NCI-H748 (cell line): ENCODE measurements at regions not wholly inside any gene's neighbourhood (a gene's known extent, or its start where the extent isn't known, plus 50 kb on each side); places are given as distances from the start of the nearest gene placed in this dataset.
A peak's percentile ranks its signal among the peaks of the same experiment; 100 is the strongest.

Source experiments
- DNase-seq: peaks from one replicate; lab custom pipeline; 2025; ENCODE audit not compliant: unreplicated experiment; lab: John Stamatoyannopoulos, UW

DNA sequence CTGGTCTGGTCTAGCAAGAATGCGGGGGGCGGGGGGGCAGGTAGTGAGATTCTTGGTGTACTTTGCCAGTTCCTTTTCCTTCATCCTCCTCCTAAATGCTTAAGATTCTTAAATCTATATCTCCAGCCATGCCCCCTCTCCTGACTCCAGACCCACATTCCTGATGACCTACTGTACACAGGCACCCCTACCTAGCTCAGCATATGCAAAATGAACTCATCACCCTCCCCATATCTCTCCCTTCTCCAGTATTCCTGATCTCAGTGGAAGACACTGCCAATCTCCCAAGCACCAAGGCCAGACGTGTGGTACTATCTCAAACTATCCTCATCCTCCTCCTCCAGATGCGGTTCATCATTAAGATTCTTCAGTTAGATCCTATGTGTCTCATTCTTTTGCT lies 215.8 kb downstream of the SPTSSA start:
- no peak for DNase-seq

DNA sequence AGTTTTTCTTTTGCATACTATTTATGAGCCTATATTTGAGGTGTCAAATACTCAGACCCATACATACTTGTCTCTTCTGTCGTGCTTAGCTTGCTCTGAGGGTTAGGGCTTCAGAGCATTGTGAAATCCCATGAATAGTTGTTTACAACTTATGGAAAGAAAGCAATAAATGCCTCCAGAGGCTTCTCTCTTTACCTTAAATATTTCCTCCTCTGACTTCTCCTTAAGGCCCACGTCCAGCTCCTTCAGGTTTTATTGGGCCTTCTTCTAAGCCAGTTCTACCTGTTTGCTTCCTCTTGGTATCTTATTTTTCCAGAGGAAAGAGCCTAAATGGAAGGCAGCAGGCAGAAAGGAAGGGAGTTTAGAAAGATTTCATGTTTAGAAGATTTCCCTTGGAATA lies 218.6 kb downstream of the SPTSSA start:
- DNase-seq = no peak

DNA sequence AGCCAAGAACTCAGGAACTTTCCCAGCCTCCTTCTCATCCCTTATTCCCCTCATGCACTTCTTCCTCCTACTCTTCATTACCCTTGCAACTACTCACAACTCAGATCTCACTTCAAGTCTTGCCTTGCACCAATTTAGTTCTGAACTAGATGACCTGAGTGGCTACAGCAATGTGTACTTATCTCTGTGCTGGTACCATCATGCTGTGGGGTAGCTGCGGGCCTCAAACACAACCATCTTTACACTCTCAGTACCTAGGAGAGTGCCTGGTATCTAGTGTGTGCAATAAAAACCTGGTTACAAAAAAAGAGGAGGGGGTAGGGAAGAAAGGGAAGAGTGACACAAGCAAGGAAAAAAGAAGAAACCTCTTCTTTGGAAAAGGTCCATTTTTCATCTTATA lies 219.0 kb downstream of the SPTSSA start:
- no peak for DNase-seq

DNA sequence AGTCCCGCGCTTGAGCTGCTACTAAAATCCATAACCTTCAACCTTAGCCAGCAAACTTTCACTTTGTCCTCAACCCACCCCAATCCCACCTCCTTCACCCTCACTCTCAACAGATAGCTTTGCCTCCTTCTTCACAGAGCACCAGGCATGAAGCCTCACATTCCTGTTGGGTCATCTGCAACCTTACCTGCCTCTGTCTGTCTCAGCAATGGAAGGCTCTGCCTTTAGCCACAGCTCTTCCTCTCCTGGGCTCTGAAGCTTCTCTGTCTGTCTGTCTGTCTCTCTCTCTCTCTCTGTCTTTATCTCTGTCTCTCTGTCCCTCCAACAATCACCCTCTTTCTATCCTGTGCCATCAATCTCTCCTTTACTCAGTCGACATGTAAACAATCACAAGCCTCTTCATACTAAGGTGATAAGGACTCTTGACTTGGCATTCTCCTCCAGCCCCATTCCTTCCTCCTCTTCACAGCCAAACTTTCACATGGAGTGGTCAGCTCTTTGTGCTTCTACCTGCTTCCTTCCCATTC lies 220.8 kb downstream of the SPTSSA start:
- DNase-seq = no peak

DNA sequence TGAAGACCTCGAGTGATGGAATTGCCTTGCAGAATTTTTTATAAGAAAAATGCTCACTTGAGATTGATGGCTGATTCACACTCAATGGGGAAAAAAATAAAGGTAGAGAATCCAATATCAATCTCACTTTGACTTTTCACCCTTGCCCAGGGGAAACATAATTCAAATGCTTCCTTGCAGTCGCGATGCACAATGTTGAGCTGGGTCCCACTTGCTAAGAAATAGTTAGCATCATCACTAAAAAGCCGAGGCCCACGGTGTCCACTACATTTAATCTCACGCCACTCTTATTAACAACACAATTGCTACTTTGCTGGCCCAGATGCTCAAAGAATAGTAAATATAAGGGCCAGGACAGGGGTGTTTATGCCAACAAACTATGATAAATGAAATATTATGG lies 223.4 kb downstream of the SPTSSA start:
- DNase-seq = no peak

DNA sequence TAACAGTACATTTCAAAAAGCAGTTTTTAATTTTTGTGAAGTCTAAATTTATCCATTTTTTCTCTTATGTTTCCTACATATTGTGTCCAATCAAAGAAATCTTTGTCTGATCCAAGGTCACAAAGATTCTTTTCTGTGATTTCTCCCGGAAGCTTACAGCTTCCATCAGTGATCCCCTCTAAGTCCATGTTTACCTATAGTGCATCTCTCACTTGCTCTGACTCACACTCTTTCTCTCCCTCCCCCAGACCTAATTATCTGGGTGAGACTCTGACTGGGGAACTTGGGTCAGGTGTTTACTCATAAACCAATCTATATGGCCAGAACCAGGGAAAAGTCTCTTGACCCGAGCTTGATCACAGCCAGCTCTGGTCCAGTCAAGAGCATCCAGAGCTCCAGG lies 224.4 kb downstream of the SPTSSA start:
- DNase-seq = no peak

DNA sequence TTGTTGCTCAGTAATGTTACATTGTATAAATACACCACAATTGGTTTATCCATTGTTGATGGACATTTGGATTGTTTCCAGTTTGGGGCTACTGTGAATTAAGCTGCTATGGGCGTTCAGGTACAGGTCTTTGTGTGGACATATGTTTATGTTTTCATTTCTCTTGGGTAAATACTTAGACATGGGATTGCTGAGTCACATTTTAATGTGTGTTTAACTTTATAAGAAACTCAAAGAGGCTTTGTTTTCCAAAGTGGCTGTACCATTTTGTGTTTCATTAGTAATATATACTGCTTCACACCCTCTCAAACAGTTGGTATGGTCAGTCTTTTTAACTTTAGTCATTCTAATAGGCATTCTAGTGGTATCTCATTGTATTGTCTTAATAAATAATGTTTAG lies 225.0 kb downstream of the SPTSSA start:
- peak; percentile 80 for DNase-seq

DNA sequence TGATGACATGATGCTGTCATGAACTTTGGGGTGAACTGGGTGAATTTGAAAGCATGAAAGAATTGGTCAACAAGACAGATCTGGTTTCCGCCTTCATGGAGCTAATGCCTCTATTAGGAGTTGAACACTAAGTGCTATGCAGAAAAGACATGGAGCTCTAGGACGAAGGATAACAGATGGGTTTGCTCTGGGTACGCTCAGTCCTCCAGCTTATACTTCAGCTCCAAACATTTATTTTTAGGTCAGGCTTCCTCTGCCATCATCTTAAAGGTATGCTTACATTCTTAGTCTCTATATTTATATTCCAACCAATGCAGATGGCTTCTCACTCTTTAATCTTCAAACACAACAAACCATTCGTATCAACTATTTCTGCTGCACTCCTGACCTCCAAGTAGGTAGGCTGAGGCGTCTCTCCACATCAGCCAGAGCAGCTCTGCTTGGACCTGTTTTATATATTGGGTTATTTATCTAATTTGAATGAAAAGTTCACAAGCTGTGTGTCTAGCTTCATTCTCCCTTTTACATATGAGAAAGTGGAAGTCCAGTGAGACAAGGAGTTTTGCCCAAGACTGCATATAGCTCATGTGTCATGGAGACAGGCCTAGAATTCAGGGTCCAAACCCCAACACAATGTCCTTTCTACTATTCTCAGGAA lies 226.3 kb downstream of the SPTSSA start:
- DNase-seq = no peak

DNA sequence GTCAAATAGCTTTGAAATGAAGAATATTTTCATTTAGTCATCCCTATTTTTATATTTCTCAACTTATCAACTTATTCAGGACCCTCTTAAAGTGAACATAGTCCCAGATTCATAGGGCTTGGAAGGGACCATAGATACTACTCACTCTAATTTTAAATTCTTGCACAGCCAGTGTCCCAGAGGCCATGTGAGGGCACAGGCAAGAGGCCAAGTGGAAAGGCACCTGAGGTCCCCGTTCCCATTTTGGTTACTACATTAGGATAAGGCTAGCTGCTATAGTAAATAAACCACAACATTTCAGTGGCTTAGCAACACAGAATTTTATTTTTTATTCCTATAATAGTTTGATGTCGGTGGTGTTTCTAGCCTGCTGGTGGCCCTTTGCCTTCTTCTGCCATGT lies 227.8 kb downstream of the SPTSSA start:
- DNase-seq = no peak

DNA sequence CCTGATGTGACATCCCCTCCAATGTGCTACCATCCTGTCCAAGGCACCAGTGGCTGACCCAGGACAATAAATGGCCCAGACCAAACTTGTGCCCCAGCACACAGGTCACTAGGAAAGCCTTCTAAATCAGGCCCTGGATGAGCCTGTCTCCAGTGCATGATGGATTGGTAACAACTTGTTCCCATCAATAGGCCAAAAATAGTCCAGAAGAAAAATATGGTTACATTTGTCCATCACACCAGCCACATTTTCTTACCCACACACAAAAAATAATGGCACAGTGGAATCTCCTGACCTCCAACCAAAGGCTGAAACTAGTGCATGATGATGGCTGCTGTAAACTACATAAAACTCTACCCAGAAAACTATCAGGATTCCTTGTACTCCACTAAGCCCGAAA lies 228.4 kb downstream of the SPTSSA start:
- no peak for DNase-seq

DNA sequence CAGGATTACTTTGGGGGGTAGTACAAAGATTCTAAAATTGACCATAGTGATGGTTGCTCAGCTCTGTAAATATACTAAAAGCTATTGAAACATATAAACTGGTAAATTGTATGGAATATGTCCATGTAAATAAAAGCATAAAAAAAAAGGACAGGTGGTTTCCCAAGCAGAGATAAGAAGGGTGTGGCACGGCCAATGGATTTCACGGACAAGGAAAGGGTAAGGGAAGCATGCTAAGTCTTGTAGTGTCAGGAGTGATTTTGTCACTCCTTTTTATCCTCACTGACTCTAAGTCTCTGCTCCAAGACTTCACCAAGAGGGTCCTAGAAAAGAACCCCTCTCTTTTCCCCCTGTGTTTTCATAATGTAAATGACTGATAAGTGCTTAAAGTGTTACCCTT lies 229.2 kb downstream of the SPTSSA start:
- DNase-seq = peak; percentile 10

DNA sequence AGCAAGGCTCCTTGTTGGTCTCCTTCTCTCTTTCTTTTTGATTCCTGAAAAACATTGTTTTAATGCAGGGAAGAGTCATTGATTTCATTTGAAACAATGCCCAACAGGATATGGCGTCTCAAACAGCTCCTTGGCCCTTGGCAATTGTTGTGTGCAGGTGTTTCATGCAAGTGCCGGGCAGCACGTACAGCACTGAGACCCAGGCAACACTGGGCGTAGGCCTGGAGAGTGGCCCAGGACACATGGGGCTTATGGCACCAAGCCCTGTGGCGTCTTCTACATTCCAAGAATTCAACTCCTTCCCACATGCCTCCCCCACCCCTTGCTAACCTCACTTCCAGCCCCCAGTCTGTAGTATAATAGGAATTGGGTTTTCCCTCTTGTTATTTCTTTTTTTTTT lies 230.4 kb downstream of the SPTSSA start:
- DNase-seq = no peak

DNA sequence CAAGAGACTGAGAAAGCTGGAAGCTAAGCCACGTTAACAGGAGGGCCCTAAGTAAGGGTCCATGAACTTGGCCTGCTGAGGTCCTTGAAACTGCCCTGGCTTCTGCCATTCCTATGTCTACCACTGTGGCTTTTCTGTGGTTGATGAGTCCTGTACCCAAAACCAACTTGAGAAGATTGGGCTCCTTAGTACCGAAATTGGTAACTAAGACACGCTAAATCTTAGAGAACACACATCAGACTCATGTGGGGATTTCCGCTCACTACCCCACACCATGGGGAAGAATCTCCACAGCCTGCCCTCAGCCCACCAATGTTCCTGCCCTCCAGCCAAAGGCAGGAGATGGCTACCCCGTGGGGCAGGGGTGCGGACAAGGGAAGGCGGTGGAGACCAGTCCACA lies 232.9 kb downstream of the SPTSSA start:
- DNase-seq = no peak

DNA sequence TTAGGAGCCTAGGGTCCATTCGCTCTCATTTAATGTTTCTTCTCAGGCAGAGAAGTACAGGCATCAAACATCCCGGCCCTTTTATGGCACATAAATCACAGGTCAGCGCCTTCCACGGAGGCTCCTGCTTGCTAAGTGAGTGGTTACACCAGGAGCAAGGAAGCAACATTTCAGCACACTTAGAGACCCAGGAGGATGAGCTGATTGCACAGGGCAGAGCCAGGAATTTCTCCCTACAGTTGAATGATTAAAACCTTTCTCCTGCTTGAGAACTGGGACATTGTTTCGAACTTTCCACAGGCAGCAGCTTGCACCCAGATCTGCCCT lies 233.4 kb downstream of the SPTSSA start:
- no peak for DNase-seq

DNA sequence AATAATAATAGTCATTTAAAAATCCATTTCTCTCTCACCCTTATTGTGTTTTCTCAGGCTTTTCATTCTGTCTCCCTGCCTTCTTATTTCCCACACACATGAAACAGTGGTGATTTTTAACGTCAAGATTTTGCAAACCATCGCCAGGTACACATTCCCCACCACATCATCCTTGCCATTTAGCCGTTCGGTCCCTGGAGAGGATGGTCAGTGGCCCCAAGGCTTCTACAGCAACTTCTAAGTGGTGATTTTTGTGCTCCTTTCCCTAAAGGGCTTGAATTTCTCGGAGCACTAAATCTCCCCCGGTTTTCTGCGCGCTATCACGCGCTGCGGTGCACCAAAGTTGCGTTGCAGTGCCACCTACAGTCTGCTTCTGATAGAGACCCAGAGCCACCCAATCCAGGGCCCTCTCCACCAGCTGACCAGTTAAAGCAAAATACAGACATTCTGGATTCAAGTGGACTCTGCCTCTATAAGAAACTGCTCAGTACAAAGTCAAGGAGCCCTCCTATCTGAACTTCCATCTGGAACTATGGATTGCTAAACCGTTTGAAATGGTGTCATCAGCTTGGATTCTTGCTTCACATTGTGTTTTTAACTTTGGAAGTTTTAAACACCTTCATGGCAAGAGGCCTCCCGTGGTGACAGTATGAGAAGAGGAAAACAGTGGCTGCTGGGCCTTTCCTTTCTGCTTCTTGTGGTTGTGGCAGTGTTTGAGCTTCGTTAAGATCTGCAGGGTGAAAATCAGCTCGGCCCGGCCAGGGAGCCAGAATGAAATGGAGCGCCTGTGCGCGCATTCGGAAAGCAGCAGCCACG lies 234.0 kb downstream of the SPTSSA start:
- DNase-seq = peak; percentile 76

DNA sequence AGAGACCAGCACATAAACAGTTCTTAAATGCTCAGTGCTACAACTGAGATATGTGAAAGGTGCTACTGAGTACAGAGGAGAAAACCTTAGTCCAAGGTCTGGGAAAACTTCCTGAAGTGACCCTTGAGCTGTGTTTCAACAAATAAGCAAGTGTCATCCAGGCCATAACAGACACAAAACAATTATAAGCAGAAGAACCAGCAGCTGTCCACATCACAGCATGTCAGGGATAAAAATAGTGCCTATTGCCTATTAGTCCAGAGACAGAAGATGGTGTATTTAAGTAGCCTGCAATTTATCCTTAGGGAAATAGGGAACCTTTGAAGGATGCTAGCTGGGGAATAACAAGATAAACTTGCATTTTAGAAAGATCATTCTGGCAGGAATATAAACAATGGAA lies 237.8 kb downstream of the SPTSSA start:
- no peak for DNase-seq

DNA sequence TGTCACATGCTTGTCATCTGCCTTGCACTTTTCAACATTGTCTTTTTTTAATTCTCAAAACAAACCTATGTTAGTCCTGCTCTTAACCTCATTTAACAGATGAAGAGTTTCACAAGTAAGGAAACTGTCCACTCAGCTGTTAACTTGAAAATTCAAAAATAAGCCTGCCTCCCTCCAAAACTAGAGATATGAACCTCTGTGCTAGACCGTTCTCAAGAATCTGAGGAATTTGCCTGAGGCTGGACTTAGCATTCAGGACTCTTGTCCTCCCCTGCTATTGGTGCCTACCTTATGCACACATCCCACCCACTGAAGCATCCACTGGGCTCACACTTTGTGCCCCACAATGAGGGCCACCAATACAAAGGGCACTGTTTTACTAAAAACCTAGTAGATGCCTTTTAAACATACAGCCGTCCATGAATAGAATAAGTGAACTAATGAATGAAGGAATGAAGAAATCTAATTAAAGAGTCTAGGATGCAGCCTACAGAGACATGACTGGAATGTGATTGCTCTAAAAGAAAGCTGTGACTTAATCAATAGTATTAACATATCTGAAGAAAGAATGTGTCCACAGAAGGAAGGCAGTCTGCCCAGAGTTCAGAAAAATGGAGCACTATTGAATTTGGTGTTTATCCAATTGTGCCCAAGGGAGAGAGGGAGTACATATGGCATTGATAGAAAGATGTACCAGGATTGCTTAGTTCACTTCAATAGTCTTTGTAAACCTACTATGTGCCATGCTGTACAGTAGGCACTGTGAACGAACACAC lies 238.5 kb downstream of the SPTSSA start:
- DNase-seq = no peak

DNA sequence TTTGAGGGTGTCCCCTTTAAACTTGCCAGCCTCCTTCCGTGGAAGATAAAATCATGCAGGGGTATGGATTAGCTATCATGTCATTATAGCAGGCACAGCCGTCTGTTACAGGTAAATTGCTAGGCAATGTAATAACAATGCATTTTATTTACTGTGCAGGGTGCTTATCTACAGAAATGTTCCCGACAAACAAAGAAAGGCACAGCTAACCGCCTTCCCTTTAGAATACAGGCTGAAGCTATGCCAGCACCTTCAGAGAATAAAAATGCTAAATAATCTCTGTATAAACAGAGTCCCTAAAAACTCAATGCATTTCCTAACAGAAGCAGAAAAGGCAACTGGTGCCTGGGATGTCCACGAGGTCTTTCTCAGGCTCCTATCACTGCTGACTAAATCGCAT lies 239.2 kb downstream of the SPTSSA start:
- DNase-seq = peak; percentile 71

DNA sequence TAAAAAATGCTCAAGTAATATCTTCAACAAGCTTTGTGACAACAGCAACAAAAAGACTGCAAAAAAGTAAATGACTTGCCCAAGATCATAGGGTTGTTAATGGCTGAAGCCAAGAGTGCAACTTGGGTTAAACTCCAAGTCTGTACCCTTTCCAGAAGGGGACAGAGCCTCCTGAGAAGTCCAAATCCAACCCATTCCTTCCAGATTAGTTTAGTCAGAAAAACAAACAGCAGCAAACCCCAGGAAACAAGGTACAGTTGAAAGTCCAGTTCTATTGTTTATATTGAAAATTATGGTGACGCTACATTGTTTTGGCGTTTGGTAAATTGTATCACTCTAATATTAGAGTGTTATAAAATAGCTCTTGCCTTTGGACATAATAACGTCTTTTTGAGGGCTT lies 239.9 kb downstream of the SPTSSA start:
- DNase-seq = no peak

DNA sequence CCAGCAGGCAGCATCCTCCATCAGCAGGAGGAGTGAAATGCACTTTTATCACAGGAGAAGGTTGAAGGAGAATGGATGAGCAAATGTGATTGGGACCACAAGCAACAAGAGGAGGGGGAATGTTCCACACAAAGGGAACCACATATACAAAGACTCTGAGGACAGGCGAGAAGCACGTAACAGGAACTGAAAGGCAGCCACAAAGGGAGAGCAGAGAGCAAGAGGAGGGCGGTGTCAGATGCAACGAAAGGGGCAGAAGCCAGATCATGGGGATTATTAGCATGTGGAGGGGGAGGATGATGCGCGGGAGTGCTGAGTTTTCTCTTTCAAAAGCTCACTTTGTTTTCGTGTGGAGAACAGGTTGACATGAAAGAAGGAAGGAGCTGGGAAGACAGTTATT lies 241.1 kb downstream of the SPTSSA start:
- no peak for DNase-seq

DNA sequence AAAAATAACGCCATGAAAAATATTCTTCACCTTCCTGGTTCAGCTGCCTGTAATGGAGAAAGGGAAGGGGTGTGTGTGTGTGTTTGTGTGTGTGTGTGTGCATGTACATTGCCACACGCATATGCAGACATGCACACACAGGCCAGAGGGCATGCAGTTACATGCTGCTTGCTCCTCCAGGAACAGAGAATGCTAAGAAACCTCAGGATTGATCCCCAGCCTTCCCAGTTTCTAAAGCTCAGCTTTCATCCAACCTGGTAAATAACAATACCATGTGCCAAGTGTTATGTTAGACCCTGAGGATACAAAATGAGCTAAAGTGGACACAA lies 241.7 kb downstream of the SPTSSA start:
- no peak for DNase-seq
